ENCODE measurements at regions not wholly inside any gene's neighbourhood (a gene's known extent, or its start where the extent isn't known, plus 50 kb on each side); places are given as distances from the start of the nearest gene placed in this dataset.
"Not testable (repeated sequence)": the region's sequence is repeated elsewhere in the genome, so short reads cannot be mapped to it uniquely, and the experiment has no call there.

GRCh38 chr20:47845382-47845977 lies 60.2 kb upstream of the SULF2 start:
- DNase-seq, result not testable (repeated sequence)

- DNase-seq, result not testable (repeated sequence)
Measured at GRCh38 chr20:47844568-47844906, 59.3 kb upstream of the SULF2 start.

GRCh38 chr20:47843886-47844567 lies 58.7 kb upstream of the SULF2 start:
- DNase-seq, result no peak

DNA sequence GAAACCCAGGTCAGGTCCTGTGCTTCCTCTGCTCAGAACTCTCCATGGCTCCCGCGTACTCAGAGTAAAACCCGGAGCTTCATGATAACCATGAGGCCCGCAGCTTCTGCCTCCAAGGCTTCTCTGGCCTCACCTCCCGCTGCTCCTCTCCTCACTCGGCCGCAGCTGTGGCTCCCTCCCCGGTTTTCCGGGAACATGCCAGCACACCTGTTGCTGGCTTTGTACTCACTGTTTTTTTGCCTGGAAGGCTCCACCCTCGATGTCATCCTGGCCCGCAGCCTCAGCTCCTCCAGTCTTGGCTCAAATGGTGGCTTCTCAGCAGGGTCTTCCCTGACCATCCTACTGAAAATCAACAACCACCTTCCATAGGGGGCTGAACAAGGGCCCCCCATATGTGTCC lies 57.7 kb upstream of the SULF2 start:
- DNase-seq, result not testable (repeated sequence)

DNA sequence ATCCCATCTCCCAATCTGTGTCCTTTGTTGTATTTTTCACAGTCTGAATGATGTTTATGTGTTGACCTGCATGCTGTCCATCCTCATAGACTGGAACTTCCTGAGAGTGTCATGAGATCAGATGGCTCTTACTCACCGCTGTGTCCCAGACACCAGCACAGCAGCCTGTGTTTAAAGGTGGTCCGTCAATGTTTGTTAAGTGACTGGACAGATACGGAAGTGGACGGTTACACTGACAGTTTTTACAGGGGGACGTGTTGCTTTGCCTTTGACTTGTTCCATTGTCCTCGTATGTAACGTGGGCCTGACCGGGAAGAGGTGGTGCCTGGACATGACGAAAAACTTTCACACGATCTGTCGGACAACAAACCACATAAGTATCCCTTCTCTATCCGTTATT lies 56.7 kb upstream of the SULF2 start:
- DNase-seq, result not testable (repeated sequence)

DNA sequence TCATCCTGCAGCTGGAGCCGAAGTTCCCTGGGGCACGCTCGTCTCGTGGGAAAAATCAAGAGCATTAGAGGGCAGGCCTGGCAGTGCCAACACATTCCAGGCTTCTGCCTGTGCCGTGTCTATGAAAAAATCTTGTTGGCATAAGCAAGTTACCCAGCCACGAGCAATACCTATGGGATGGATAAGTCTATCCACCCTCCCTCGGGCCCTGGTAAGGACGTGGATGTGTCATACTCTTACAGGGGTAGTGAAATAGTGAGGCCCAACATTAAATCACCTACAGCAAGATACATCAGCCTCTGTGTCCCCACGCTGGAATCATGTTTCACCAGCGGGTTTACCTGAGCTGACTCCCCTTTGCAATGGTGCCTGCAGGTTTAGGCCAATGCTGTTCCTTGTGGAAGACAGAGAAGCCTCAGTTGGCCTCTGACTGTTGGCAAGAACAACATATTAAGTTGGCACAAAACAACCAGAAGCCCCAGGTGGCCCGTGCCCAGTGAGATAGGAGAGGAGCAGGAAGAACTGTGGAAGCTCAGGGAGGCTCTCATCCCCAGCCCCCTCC lies 51.1 kb upstream of the SULF2 start:
- not testable (repeated sequence) for DNase-seq

Measured in suppressor macrophage treated with lipopolysaccharide for 1 hour (primary cell).